IPS DF 4.7 (cell line): ENCODE measurements at regions not wholly inside any gene's neighbourhood (a gene's known extent, or its start where the extent isn't known, plus 50 kb on each side); places are given as distances from the start of the nearest gene placed in this dataset.
"Not testable (repeated sequence)": the region's sequence is repeated elsewhere in the genome, so short reads cannot be mapped to it uniquely, and the experiment has no call there.

Source experiments
- DNase-seq: peaks from one replicate; pipeline ENCODE4 v3.0.0-alpha.2; 2013; ENCODE audit warnings: low spot score; ENCODE audit errors: extremely low read depth

GRCh38 chr5:136924490-136924889 is 559.1 kb upstream of the TRPC7 start:
- no peak for DNase-seq

DNA sequence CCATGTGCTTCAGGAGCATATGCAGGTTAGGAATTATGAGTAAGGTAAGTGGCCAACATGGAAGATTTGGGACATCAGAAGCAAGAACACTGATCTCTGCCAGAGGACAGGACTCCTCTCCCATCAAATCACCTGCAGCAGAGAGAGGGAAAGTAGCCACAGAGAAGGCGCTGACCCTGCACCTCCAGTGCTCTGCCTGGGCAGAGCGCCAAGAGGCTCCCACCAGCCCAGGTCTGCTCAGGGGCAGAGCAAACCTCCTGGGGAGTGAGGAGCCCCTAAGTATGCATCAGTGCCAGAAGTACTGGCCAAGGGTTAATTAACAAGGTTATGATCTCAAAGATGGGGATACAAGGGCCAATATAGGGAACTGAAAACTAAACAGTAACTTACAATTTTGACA is 545.3 kb upstream of the TRPC7 start:
- no peak for DNase-seq

DNA sequence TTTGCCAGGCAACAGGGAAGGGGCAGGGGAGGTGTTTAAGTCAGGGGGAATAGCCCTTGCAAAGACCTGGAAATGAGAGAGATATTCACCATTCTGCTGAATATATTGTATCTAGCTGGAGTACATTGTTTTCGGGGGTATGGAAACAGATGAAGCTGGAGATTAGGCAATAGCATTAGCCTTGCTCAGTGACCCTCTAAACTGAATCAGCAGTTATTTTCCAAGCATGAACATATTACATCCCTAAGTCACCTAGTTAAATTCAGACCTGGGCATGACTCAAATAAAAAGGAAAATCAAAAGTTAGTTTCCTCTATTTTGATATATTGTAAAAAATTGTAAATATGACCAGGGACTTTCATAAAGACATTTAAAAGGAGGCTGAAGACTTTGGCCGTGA is 544.6 kb upstream of the TRPC7 start:
- DNase-seq: no peak

- DNase-seq: no peak
Measured at GRCh38 chr5:136907371-136907770, 542.0 kb upstream of the TRPC7 start.

DNA sequence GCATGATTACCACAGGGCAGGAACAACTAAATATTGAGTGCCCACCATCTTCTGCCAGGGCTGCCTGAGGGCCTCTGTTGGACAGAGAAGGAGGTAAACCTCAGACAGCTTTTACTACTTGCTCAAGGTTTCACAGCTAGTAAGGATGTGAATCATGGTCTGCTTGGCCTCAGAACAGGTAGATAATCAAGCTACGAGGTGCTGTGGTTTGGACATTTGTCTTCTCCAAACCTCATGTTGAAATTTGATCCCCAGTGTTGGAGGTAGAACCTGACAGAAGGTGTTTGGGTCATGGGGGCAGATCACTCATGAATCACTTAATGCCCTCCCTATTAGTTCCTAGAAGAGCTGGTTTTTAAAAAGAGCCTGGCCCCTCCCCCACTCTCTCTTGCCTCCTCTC is 541.2 kb upstream of the TRPC7 start:
- no peak for DNase-seq

GRCh38 chr5:136905571-136905970 is 540.2 kb upstream of the TRPC7 start:
- no peak for DNase-seq

DNA sequence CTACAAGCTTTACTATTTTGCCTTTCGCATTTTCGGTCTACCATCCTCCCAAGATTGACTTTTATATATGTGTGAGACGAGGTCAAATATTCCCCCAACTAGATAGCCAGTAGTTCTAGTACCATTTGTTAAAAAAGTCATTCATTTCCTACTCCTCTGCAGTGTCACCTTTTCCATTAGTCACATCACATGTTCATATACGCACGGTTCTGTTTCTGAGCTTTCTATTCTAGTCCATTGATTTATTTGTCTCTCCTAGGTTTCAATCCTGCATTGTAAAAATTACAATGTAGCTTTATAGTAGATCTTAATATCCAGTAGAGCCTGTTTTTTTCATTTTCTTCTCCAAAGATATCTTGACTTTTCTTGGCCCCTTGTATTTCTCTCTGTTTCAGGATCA is 528.7 kb upstream of the TRPC7 start:
- no peak for DNase-seq

GRCh38 chr5:136892000-136892399 is 526.7 kb upstream of the TRPC7 start:
- no peak for DNase-seq

DNA sequence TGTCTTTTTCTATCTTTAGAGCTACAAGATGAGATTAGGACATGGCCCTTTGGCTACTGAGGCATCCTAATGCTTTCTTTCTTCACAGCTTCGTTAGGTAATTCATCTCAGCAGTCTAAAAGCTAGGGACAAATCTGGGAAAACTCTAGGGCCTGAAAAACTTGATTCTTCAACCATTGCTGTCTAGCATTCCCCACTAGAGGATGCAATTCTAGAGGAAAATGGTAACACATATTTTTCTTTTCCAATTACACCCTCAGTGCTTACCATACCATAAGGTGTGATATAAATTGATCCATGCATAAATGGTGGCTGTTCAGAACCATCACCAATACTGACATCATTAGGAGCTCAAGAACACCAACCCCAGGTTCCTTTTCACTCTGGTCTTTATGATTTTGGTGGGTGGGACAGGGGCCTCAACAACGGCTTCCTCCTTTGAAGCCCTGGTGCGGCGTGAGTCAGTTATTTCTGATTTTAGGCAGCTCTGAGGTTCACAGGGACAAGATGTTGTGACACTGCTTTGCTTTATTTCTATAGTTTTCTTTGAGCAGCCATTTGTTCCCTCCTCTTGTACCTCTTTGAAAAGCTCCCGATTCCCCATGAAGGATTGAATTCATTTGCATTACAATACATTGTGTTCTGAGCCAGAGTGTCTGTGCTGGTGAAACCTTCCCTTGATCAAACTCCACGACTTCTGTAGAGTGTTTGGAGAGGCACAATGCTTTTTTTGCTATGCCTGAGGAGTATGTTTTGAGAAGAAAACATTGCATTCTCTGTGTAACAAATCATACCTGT is 526.0 kb upstream of the TRPC7 start:
- no peak for DNase-seq

DNA sequence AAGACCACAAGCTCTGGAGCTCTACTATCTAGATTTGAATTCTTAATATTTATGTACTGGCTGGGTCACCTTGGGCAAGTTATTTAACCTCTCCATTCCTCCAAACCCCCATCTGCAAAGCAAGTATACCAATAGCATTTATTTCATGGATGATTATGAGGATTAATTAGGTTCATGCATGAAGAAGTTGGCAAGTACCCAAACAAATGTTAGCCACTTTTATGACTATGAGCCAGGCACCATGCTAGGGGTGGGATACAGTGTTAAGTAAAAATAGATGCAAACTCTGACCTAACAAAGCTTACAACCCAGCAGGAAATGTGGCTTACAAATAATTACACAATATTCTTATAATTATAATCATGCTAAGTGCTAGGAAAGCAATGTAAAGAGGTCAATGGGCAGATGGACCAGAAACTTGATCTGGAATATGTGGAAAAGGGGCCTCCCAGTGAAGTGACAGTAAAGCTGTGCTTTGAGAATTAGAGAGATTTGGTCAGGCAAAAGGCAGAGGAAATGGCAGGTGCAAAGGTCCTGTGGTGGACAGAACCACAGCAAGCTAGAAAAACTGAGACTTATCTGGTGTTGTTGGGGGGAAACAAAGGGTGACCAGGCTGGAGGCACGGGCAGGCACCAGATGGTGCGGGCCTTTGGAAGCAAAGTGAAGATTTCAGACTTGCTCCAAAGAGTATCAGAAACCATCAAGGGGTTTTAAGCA is 525.2 kb upstream of the TRPC7 start:
- no peak for DNase-seq

GRCh38 chr5:136886608-136887007 is 521.3 kb upstream of the TRPC7 start:
- DNase-seq: no peak

DNA sequence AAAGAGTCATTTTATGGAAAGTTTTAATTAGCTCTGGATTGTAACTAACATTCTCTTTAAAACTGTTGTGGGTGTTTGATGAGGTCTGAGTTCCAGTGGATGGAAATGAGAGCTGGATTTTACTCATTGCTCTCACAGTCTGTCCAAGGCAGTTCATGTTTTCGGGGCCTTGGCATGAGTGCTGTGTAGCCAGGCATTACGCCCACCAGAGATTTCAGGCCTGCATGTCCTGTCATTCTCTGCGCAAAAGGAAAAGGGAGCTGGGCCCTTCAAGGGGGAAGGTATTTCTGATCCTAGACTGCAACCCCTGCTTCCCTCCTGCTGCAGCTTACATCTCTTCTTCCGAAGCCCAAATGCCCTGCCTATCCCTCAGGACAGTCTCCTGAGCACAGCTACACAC is 499.6 kb upstream of the TRPC7 start:
- DNase-seq: no peak

- no peak for DNase-seq
Measured at GRCh38 chr5:136856648-136857047, 491.3 kb upstream of the TRPC7 start.

GRCh38 chr5:136853971-136854370 is 488.6 kb upstream of the TRPC7 start:
- DNase-seq: no peak

- DNase-seq: no peak
Measured at GRCh38 chr5:136840601-136841000, 475.3 kb upstream of the TRPC7 start.

- DNase-seq: no peak
Measured at GRCh38 chr5:136836093-136836492, 470.7 kb upstream of the TRPC7 start.

DNA sequence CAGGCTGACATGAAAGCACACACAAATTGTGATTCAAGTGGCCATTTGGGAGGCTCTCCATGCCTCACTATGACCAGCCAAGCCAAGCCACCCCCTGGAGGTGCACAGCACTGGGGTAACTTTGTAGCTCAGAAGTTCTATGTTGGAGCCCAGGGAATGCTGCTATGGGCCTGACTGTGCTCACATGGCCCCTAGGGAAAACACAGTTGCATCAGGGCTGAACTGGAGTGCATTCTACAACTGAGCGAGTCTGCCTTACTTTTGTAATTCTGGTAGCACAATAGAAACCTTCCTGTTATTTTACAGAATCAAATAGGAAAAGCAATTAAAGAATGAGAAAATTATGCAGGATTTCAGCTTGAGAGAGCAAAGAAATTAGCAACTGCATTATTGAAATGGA is 455.5 kb upstream of the TRPC7 start:
- DNase-seq: no peak

DNA sequence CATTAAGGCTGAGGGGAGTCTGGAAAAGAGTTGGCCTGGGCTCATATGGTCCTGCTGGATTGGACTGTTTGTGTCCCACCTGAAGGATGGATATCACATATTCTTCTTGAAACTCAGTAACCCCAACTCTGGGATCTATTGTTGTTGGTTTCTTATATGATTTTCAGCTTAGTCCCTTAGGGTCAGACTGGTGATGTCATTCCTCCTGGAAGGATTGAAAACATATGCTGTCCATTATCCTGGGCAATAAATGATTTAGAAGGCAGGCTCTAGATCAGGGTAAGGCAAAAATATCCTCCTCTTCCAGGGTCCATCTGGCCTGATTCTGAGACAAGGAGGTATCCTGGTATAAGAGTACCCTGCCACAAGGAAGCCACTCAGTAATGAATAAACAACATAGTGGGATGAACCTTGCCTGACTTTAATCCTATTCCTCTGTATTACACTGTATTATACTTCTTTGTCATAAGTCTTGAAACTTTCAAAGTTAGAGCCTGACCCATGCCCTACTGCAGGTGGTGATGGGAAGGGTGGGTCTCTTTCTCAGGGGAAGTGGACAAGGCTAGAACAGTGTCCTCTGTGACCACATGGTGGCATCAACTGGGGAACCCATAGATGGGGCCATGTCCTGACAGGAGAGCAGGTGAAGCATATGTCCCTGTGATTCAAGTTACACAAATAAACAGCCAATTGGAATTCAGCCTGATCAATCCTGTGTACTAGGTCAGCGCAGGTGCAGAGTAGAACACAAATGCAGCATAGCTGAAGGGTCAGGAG is 454.4 kb upstream of the TRPC7 start:
- DNase-seq: no peak

DNA sequence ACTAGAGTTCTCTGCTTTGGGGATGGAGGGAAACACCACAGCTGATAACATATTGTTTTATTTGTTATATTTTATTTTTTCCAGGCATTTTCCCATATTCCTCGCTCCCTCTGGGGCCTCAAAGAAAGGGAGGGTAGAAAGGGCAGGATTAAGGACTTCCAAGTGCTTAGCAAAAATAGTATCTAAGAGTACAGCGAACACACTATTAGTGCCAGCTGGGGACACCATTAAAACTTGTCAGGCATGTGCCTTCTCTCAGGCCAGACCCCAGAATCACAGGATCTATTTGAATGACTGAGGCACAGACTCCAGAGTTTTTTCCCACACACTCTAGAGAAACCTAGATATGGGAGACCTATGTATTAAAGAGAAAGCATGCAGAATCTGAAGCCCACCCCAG is 451.0 kb upstream of the TRPC7 start:
- no peak for DNase-seq

DNA sequence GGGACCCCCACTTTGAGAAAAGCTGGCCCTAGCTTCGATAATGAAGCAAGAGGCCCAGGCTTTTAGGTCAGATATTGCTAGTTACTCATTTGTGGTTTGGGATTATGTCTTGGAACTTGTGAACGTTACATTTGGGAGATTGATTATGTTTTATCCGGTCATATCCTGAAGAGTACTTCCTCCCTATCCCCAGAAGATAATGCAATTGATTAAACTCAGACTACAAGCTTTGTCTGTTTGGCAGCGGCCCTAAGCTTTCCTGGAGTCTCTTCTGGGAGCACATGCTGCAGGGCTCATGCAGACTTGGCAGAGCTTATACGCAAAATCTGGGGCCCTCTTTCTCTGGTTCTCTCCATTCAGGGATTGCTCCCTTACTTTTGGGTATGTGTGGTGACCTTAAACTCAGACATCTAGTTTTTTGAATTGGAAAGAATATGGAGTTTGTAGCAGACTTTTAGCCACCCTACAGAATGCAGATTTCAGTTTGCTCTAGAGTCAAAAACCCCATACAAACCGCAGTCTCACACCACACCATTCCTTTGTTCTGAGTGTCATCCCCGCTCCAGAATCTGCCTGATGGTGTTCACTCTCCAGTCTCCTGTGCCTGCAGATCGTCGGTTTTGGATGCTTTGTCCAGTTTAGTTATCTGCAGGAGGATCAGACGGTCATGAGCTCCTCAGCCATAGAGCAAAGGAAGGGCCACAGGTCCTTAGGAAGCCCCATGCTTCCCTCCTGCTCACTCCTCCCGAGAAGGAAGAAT is 449.5 kb upstream of the TRPC7 start:
- DNase-seq: no peak

- DNase-seq: not testable (repeated sequence)
Measured at GRCh38 chr5:136812270-136812669, 446.9 kb upstream of the TRPC7 start.

DNA sequence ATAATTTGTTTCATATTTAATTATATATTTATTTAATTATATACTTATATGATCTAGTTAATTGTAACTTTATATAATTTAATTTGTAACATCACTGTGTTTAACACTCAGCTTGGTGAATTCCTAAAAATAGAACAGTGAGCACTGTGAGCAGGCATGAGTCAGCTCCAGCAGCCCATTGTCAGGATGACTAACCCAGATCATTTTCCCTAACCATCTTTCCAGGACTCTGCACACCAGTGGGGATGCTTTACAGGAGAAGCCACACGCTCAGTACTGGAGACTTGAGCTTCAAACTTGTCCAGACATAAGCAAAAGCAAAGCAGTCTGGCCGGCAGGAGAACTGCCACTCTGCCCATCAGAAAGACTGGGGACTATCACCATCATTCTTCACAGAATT is 446.2 kb upstream of the TRPC7 start:
- no peak for DNase-seq
